Germinal center (tissue), 1 donor: ENCODE measurements at regions not wholly inside any gene's neighbourhood (a gene's known extent, or its start where the extent isn't known, plus 50 kb on each side); places are given as distances from the start of the nearest gene placed in this dataset.
"Not testable (repeated sequence)": the region's sequence is repeated elsewhere in the genome, so short reads cannot be mapped to it uniquely, and the experiment has no call there.

Source experiments
- DNase-seq: peaks from one replicate; pipeline ENCODE4 v3.0.0; 2012; ENCODE audit warnings: mixed read lengths, low spot score

DNA sequence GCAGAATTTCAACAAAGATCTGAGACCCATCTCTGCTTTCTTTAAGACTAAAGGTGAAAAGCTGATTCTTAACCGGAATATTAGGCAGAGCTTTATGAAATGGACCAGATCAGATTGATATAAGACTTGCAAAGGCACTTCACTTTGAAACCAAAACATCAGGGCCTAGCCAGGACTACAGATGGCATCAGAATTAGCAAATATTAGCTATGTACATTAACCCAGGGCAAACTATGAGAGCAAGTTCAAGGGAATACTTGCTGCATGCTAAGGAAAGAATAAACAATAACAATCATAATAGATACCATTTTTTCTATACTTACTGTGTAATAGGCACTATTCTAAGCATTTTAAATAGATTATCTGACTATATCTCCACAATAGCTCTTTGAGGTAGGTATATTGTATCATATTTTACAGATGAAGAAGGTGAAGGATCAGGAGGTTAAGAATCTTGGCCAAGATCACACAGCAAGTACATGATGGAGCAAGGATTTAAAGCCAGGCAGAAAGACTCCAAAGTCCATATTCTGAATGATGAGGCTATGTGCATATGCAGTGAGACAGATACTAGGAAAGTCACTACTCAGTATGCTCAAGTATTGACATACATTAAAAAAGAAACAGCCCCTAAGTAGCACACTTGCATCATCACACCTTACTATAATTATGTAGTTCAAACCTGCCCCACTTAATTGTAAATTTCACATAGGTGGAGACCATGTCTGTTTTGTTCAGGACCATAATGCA lies 209.3 kb upstream of the PKN2 start:
- no peak for DNase-seq

GRCh38 chr1:88484881-88485280 lies 199.2 kb upstream of the PKN2 start:
- no peak for DNase-seq

DNA sequence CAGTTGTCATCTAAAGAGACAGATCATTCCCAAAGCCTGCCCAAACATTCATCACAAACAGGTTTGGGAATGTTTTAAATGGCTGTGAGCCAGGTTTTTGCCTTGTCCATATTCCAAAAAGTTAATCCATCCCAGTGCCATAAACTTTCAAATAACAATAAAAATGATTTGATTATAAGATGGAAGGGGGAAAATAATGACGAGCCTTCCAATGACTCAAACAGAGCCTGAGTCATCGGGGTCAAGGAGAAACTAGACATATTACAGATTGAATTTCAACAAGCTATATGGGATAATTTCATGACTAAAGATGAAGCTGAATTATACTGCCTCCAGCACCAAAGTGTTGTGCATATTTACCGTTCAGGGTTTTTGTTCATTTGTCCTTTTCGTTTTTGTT lies 195.8 kb upstream of the PKN2 start:
- no peak for DNase-seq

GRCh38 chr1:88490676-88491075 lies 193.4 kb upstream of the PKN2 start:
- DNase-seq, result no peak

DNA sequence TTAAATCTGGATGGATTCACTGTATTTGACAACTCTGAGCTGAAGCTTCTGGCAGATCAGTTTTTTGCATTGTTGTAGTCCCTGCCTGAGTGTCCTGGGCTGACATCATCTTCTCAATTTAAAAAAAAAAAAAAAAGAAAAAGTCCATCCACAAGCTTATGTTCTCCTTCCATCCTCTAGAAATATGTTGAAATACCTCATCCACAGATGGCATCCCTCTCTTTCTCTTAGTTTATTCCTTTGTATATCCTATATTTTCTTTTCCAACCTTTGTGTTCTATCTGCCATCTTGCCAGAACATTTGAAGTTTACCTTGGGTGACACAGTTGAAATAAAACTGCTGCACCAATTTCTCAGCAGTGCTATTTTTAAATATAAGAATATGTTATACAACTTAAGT lies 184.4 kb upstream of the PKN2 start:
- no peak for DNase-seq

DNA sequence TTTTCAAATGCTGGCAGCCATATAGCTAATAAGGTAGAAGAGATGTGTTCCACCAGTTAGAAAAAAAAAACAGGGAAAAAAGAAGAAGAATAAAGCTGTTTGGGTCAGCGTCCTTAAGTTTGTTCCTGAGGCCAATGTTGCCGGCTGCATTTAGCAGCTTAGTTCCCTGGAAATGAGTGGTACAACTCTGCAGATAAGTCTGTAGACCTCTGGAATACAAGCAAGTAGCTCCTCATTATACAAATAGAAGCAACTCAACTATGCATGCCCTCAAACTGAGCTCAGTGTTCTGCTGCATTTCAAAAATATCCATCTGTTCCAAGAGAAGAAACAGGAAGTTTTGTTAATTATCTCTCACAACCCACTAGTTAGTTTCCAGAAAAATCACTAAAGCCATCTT lies 181.2 kb upstream of the PKN2 start:
- DNase-seq, result no peak

GRCh38 chr1:88503646-88504045 lies 180.4 kb upstream of the PKN2 start:
- DNase-seq, result no peak

DNA sequence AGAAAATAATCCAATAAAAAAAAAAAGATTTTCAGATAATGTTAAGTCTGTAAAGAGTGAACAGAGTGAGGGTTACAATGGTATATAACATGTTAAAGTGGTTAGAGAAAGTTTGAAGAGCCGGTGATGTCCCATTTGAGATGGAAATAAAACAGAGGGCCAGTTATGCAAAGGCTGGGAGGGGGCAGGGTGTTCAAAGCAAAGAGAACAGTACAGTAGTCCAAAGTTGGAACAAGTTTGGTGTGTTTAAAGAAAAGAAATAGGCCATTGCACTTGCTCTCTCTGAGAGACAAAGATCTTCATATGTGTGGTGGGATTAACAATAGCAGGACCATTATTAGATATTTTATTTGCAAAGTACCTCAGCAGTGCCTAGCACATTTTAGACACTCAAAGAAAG lies 179.5 kb upstream of the PKN2 start:
- no peak for DNase-seq

DNA sequence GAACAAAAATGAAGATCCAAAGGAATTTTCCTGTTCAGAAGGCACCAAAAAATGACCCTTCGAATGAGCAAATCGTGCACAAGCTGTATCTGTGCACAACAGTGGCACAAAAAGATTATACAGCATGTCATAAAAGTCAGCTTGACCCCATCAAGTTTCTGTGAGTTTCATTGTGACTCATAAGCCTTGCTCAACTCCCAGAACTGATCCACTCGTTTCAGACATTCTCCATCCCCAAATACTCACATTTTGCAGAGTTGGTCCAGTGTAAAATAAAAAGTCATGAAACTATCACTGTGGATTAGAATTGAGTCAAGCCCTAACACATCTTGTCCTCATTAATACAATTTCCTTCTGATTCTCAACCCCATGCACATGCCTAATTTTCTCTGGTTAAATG lies 174.7 kb upstream of the PKN2 start:
- no peak for DNase-seq

DNA sequence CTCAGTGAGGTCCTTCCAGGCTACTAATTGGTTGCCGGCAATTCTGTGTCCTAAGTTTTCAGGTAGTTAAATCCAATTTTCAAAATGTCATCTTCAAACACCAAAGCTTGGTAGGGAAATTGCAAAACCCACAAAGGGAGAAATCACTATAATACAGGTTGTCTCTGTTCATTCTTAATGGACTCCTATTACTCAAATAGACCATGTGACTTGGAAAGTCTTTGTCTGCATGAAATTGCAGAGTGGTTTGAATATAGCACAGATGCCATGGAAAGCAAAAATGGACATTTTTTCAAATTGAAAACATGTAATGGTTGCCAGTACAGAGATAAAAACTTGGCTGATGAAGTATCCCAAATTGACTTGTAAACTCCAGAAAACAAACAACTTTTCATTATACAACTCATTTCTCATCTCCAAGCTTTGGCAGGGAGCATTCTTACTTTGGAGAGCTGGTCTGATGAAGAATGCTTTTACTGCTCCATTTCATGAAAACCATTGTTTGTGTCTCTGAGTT lies 169.5 kb upstream of the PKN2 start:
- no peak for DNase-seq

- not testable (repeated sequence) for DNase-seq
These were observed 166.6 kb upstream of the PKN2 start for GRCh38 chr1:88517499-88517898.

DNA sequence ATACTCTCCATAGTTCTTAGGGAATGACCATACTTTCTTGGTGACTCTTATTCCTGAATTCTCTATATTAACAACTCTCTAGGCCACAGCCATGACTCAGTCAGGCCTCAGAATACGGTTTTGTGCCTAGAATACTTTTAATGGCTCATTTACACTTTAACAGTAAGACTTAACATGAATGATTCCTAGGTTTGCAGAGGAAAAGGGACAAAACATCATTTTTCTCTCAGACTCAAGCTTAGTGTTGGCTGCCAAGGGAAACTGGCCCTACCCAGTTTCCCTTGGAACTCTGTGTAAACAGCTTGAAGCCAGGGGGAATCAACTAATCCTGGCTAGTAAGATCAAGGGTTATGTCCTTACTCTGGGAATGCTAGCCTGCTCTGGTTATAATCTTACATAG lies 164.9 kb upstream of the PKN2 start:
- no peak for DNase-seq

GRCh38 chr1:88523854-88524528 lies 160.1 kb upstream of the PKN2 start:
- DNase-seq, result no peak

DNA sequence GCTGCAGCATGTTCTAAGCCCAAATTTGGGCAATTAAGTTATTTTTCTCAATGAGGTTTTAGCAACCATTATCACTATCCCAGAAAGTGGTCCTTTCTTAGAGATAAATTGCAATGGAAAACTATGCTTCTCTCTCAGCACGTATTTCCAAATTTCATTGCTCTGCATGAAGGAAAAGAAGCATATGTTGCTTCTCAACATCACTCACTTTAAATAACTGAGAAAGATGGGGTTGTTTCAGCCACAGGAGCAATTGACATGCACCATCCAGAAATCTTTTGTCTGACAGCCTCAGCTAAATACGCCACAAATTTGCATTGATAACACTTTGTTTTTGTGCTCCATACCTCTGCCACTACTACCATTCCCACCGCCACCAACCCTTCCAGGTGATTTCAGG lies 157.6 kb upstream of the PKN2 start:
- no peak for DNase-seq

DNA sequence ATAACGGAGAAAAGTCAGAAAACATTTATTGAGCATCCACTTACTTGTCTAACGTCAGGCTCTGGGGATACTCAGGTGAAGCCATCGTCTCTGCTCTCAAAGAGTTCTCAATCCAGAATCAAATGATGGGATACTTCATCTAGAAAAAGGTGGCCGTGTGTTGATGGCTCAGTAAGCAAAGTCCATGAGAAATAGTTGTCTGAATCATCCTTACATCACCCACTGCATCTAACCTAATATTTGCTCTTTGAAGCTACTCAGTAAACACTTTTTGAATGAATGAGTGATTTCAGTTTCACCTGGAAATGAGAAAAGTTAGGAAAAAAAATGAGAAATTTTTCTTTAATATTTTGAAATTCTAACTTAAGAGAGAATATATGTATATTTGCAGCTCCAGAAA lies 155.3 kb upstream of the PKN2 start:
- DNase-seq, result no peak

- DNase-seq, result no peak
These were observed 154.5 kb upstream of the PKN2 start for GRCh38 chr1:88529581-88529980.

DNA sequence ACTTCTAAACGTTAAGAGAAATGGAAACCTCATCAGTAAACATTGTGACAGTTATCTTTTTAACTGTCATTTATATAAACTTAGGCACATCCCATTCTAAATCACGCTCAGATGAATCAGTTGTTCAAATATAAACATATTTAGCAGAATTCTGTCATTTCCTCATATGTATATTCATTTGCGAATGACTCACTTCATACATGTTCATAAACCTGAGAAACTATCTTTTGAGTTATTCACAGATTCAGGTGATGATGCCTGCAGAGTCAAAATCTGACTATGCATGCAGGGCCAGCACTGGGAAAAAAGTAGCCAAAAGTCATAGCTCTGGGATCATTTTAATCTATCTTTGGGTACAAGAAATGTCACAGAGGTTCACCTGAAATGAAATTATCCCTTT lies 153.8 kb upstream of the PKN2 start:
- DNase-seq, result no peak

GRCh38 chr1:88537787-88538186 lies 146.3 kb upstream of the PKN2 start:
- DNase-seq, result no peak

DNA sequence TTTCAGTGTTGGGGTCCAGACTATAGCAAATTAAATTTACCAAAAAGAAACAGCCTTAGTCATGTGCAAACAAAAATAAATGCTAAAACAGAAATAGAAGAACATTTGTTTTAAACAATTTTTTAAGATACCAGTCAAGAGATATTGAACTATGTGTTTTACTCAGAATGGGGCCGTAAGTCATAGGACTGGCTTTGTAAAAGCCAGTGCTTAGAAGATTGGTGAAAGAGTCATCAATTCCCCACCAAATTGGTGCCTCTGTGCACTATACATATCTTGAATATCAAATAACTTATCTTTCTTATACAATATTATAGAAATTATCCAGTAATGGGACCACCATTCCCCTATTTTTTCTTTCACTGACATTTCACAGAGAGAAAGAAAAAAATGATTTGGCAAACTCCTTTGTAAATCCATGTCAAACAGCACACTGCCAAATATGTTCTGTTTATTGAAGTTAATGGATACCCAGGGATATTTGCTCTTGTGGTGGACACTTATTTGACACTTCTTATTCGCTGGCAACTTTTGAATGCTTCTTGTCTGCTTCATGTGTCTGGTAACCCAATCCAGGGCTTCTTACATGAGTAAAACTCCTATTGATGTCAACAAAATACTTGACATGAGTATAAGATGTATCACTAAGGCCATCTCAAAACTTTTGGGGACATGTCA lies 145.7 kb upstream of the PKN2 start:
- DNase-seq, result no peak

DNA sequence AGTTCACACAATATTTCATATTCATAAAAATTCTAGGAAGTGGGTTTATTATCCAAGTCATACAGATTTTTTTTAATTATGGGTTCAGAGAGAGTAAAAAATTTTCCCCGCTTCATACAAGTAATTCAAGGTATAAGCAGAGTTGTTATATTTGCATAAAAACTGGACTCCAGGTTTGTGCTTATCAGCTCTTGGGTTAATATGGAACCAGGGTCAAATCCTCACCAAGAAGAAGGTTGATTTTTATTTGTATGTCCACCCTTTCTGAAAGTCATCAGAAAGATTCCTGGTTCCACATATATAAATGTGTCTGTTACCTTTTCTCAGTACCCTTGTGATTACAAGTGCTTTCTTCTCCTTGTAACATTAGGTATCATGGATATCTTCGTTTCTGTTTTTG lies 143.8 kb upstream of the PKN2 start:
- DNase-seq, result no peak

GRCh38 chr1:88541596-88541995 lies 142.5 kb upstream of the PKN2 start:
- DNase-seq, result no peak

DNA sequence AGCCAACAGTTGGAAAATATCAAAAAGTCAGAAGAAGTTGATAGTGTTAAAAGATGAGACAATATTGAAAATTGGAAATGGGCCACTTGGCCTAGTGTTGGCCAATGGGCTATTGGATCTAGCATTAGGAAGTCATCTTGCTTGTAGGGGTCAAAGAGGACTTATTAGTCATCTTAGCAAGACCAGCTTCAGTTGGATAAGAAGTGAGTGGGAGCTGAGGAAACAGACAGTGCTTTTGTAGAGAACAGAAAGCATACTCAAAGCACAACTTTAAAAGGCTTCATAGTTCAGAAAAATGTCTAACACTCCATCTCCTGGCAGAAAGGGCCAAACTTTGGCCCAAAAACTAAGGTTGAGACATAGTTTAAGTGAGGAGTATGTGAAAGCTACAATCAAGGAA lies 139.9 kb upstream of the PKN2 start:
- DNase-seq, result no peak

DNA sequence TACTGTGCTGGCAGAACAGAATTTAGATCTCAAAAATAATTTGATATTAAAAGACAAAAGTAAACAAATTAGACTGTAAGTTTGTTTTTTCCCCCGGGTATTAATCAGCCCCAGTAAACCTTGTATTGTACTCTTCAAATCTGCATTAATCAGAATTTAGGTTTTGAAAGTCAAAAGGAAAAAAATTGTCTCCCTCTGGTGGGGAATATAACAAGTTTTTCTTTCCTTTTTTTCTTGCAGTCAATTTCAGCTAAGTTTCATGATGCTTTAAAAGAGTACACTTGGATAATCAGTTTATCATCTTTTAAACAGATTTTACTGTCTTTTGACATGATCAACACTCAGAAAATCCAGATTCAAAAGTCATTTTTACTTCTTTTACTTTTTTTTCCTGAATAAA lies 134.5 kb upstream of the PKN2 start:
- no peak for DNase-seq
